PC-9 (cell line): ENCODE measurements at regions not wholly inside any gene's neighbourhood (a gene's known extent, or its start where the extent isn't known, plus 50 kb on each side); places are given as distances from the start of the nearest gene placed in this dataset.

Experiments used
- BruUV-seq: library from RNA; stranded (reverse); fragments of 400-500 nt; replicated peaks from 2 replicates; lab custom pipeline; 2021; lab: Mats Ljungman, UMichigan
- CTCF ChIA-PET: fragments of 300-600 bp; sonication (Branson Sonifier 250); formaldehyde crosslinking; loops from one replicate; lab custom pipeline; 2022; ENCODE audit warnings: antibody characterized with exemption; lab: Charles Lee
- POLR2A ChIA-PET: fragments of 300-600 bp; sonication (Branson Sonifier 250); formaldehyde crosslinking; loops from one replicate; lab custom pipeline; 2022; ENCODE audit warnings: antibody characterized with exemption; ENCODE audit not compliant: unreplicated experiment; lab: Charles Lee
- DNase-seq, 2 experiments: peaks; one replicate each; pipeline versions ENCODE4 v3.0.0 to v3.0.0-alpha.2; 2015 to 2022; ENCODE audit warnings: mixed read lengths in 1 of 2
- H2AFZ ChIP-seq: fragments of 200-600 bp; sonication (generic); 2 replicates; pipeline ENCODE4 v1.8.1; 2017; ENCODE audit warnings: antibody characterized with exemption
- H3F3A ChIP-seq: fragments of 200-600 bp; sonication (generic); 2 replicates; pipeline ENCODE4 v1.8.1; 2017; ENCODE audit warnings: antibody characterized with exemption, mild to moderate bottlenecking, low read depth; ENCODE audit not compliant: insufficient read depth
- H3K27ac ChIP-seq: fragments of 200-600 bp; sonication (generic); 2 replicates; pipeline ENCODE4 v1.6.1; 2016; ENCODE audit warnings: mixed run types
- H3K27me3 ChIP-seq: fragments of 200-600 bp; sonication (generic); 2 replicates; pipeline ENCODE4 v1.6.1; 2016; ENCODE audit warnings: low read depth, mixed run types; ENCODE audit not compliant: insufficient read depth
- H3K36me3 ChIP-seq: fragments of 200-600 bp; sonication (generic); 2 replicates; pipeline ENCODE4 v1.6.1; 2016; ENCODE audit warnings: low read depth, mixed run types
- H3K4me1 ChIP-seq: fragments of 200-600 bp; sonication (generic); replicated peaks from 2 replicates; pipeline ENCODE4 v1.6.1; 2016; ENCODE audit warnings: mixed run types; ENCODE audit not compliant: insufficient read depth
- H3K4me2 ChIP-seq: fragments of 200-600 bp; sonication (generic); 2 replicates; pipeline ENCODE4 v1.6.1; 2017; ENCODE audit warnings: mixed run types
- H3K4me3 ChIP-seq: fragments of 200-600 bp; sonication (generic); 2 replicates; pipeline ENCODE4 v1.6.1; 2016; ENCODE audit warnings: mixed run types
- H3K79me2 ChIP-seq: fragments of 200-600 bp; sonication (generic); 2 replicates; pipeline ENCODE4 v1.6.1; 2017; ENCODE audit warnings: low read depth, mixed run types
- H3K9me2 ChIP-seq: fragments of 200-600 bp; sonication (generic); 2 replicates; pipeline ENCODE4 v1.8.1; 2017; ENCODE audit warnings: mild to moderate bottlenecking; ENCODE audit not compliant: insufficient read depth
- H3K9me3 ChIP-seq: fragments of 200-600 bp; sonication (generic); 2 replicates; pipeline ENCODE4 v1.8.1; 2016; ENCODE audit warnings: low read depth; ENCODE audit not compliant: insufficient read depth
- H4K20me1 ChIP-seq: fragments of 200-600 bp; sonication (generic); 2 replicates; pipeline ENCODE4 v1.8.1; 2017; ENCODE audit not compliant: insufficient read depth
- EZH2 ChIP-seq: fragments of 200-600 bp; sonication (generic); IDR thresholded peaks from 2 replicates; pipeline ENCODE4 v1.8.0; 2017; ENCODE audit warnings: antibody characterized with exemption, low read depth
- intact Hi-C: fragments of 100-400 bp; cut with micrococcal nuclease; formaldehyde crosslinking; loops from one replicate; pipeline ENCODE4 v1.10.0; 2022; ENCODE audit not compliant: unreplicated experiment
- TF ChIP-seq, protein P1 (sequence below): fragments of 200-600 bp; sonication (generic); conservative IDR thresholded peaks from 2 replicates; pipeline ENCODE4 v1.6.1; 2017; ENCODE audit warnings: mixed run types, antibody characterized with exemption, mild to moderate bottlenecking, moderate library complexity

DNA sequence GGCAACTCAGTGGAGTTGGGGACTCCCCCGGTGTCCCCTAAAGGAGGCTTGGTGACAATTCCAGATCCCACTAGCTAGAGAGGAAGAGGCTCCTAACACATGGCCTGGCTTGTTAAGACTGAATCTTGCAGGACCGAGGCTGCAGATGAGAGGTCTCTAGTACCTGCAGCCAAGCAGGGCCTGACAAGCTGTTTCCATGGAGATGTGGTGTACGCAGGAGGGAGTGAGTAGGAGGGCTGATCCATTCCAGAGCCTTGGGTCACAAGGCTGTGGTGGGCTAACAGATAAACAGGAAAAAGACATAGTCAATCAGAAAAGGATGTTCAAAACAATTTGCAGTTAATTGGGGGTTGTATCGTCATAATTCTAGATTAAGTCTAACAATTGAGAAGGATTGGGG, 77.3 kb upstream of the MKLN1 start:
- DNase-seq = no peak
- Histone ChIP-seq H3K9me3 (peaks cover 19% of the 10 kb centered on the region; the same call in 1 of the 2 replicates), H3K9me2 (no peaks in the 10 kb centered on the region; the same call in 1 of the 2 replicates), H3K4me1 (peaks cover 8% of the 10 kb centered on the region), H3K4me3 (no peak overlapping the region), H2AFZ (no peak overlapping the region), H4K20me1 (no peaks in the 10 kb centered on the region), H3K4me2 (no peak overlapping the region), H3F3A (peaks cover 4% of the 10 kb centered on the region; the same call in 1 of the 2 replicates), H3K27me3 (no peaks in the 10 kb centered on the region), H3K36me3 (no peaks in the 10 kb centered on the region), H3K79me2 (no peaks in the 10 kb centered on the region), H3K27ac (no peak overlapping the region)
- intact Hi-C loops = no loop called here
- ChIA-PET POLR2A (no interaction called here), CTCF (interaction anchor here (0.6 kb wide), 1 partner anchor 119 kb away, joined by 3 read pairs; no protein-coding TSS in a partner anchor)
- TF ChIP-seq, protein P1, sequence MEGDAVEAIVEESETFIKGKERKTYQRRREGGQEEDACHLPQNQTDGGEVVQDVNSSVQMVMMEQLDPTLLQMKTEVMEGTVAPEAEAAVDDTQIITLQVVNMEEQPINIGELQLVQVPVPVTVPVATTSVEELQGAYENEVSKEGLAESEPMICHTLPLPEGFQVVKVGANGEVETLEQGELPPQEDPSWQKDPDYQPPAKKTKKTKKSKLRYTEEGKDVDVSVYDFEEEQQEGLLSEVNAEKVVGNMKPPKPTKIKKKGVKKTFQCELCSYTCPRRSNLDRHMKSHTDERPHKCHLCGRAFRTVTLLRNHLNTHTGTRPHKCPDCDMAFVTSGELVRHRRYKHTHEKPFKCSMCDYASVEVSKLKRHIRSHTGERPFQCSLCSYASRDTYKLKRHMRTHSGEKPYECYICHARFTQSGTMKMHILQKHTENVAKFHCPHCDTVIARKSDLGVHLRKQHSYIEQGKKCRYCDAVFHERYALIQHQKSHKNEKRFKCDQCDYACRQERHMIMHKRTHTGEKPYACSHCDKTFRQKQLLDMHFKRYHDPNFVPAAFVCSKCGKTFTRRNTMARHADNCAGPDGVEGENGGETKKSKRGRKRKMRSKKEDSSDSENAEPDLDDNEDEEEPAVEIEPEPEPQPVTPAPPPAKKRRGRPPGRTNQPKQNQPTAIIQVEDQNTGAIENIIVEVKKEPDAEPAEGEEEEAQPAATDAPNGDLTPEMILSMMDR = no peak
- no peak for TF ChIP-seq EZH2
- no TSS peak for BruUV-seq

DNA sequence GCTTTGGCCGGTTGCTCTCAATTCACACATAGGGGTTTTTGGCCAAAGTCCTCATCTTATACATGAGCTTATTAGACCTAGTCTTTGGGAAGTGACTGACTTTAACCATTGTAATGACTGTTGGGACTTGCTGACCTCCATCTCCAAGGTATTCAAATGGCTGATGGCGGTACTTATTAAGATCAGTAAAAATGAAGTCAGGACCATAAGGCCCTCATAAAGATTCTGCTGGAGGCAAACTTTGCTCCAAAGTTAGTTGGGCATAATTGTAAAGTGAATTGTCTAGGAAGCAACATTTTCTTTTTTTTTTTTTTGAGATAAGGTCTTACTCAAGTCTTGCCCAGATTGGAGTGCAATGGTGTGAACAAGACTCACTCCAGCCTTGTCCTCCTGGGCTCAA, 76.3 kb upstream of the MKLN1 start:
- H3F3A ChIP-seq = peaks cover 4% of the 10 kb centered on the region; the same call in 1 of the 2 replicates
- H3K4me3 ChIP-seq = no peak overlapping the region
- H3K9me2 ChIP-seq = no peaks in the 10 kb centered on the region; the same call in 1 of the 2 replicates
- TF ChIP-seq, protein P1 = no peak
- TF ChIP-seq EZH2 = no peak
- H3K27ac ChIP-seq = no peak overlapping the region
- no peaks in the 10 kb centered on the region for H4K20me1 ChIP-seq
- CTCF ChIA-PET = no interaction called here
- peaks cover 8% of the 10 kb centered on the region for H3K4me1 ChIP-seq
- POLR2A ChIA-PET = no interaction called here
- no peak for DNase-seq
- no peaks in the 10 kb centered on the region for H3K36me3 ChIP-seq
- no peak overlapping the region for H3K4me2 ChIP-seq
- peaks cover 26% of the 10 kb centered on the region; the same call in 1 of the 2 replicates for H3K9me3 ChIP-seq
- intact Hi-C loops = no loop called here
- no TSS peak for BruUV-seq
- H2AFZ ChIP-seq = no peak overlapping the region
- no peaks in the 10 kb centered on the region for H3K27me3 ChIP-seq
- H3K79me2 ChIP-seq = no peaks in the 10 kb centered on the region

GRCh38 chr7:131252976-131253375, 74.7 kb upstream of the MKLN1 start:
- no peak overlapping the region for H3K4me2 ChIP-seq
- peaks cover 4% of the 10 kb centered on the region; the same call in 1 of the 2 replicates for H3F3A ChIP-seq
- no peaks in the 10 kb centered on the region for H3K79me2 ChIP-seq
- ChIA-PET CTCF (no interaction called here), POLR2A (no interaction called here)
- H3K4me3 ChIP-seq = no peak overlapping the region
- no peak overlapping the region for H3K27ac ChIP-seq
- no peaks in the 10 kb centered on the region for H3K36me3 ChIP-seq
- DNase-seq = no peak
- H3K27me3 ChIP-seq = no peaks in the 10 kb centered on the region
- H2AFZ ChIP-seq = no peak overlapping the region
- no peaks in the 10 kb centered on the region; the same call in 1 of the 2 replicates for H3K9me2 ChIP-seq
- H3K4me1 ChIP-seq = peaks cover 8% of the 10 kb centered on the region
- intact Hi-C loops = no loop called here
- H3K9me3 ChIP-seq = peaks cover 34% of the 10 kb centered on the region; the same call in 1 of the 2 replicates
- TF ChIP-seq, protein P1 = no peak
- TF ChIP-seq EZH2 = no peak
- BruUV-seq = no TSS peak
- no peaks in the 10 kb centered on the region for H4K20me1 ChIP-seq
